Glomerular visceral epithelial cell (primary cell): ENCODE measurements at regions not wholly inside any gene's neighbourhood (a gene's known extent, or its start where the extent isn't known, plus 50 kb on each side); places are given as distances from the start of the nearest gene placed in this dataset.
A peak's percentile ranks its signal among the peaks of the same experiment; 100 is the strongest.
"Not testable (repeated sequence)": the region's sequence is repeated elsewhere in the genome, so short reads cannot be mapped to it uniquely, and the experiment has no call there.

Experiments
- DNase-seq: peaks from one replicate; pipeline ENCODE4 v3.0.0-alpha.2; 2016; ENCODE audit errors: extremely low spot score

GRCh38 chr2:201946746-201947145, 86.9 kb upstream of the FZD7 start:
- not testable (repeated sequence) for DNase-seq

GRCh38 chr2:201947287-201947686, 86.4 kb upstream of the FZD7 start:
- no peak for DNase-seq

GRCh38 chr2:201949181-201949926, 84.3 kb upstream of the FZD7 start:
- DNase-seq = no peak

GRCh38 chr2:201949927-201950246, 83.8 kb upstream of the FZD7 start:
- DNase-seq = no peak

- DNase-seq = no peak
Measured at GRCh38 chr2:201950606-201951005, 83.0 kb upstream of the FZD7 start.

GRCh38 chr2:201952187-201952586, 81.5 kb upstream of the FZD7 start:
- no peak for DNase-seq

GRCh38 chr2:201953396-201953795, 80.3 kb upstream of the FZD7 start:
- no peak for DNase-seq

- no peak for DNase-seq
Measured at GRCh38 chr2:201953880-201954279, 79.8 kb upstream of the FZD7 start.

- no peak for DNase-seq
Measured at GRCh38 chr2:201955231-201955630, 78.4 kb upstream of the FZD7 start.

- no peak for DNase-seq
Measured at GRCh38 chr2:201955702-201956141, 77.9 kb upstream of the FZD7 start.

GRCh38 chr2:201956361-201956760, 77.3 kb upstream of the FZD7 start:
- no peak for DNase-seq

GRCh38 chr2:201957091-201957490, 76.6 kb upstream of the FZD7 start:
- DNase-seq = no peak

- no peak for DNase-seq
Measured at GRCh38 chr2:201959198-201959597, 74.5 kb upstream of the FZD7 start.

- no peak for DNase-seq
Measured at GRCh38 chr2:201959626-201960025, 74.0 kb upstream of the FZD7 start.

GRCh38 chr2:201960305-201960704, 73.3 kb upstream of the FZD7 start:
- no peak for DNase-seq

GRCh38 chr2:201961401-201961800, 72.3 kb upstream of the FZD7 start:
- DNase-seq = no peak

- no peak for DNase-seq
Measured at GRCh38 chr2:201962774-201963562, 70.7 kb upstream of the FZD7 start.

- no peak for DNase-seq
Measured at GRCh38 chr2:201964011-201964410, 69.6 kb upstream of the FZD7 start.

GRCh38 chr2:201964631-201965206, 68.9 kb upstream of the FZD7 start:
- DNase-seq = no peak

GRCh38 chr2:201965550-201965949, 68.1 kb upstream of the FZD7 start:
- no peak for DNase-seq

- peak; percentile 49 for DNase-seq
Measured at GRCh38 chr2:201966691-201967438, 66.8 kb upstream of the FZD7 start.

- DNase-seq = no peak
Measured at GRCh38 chr2:201968050-201968449, 65.6 kb upstream of the FZD7 start.
